ENCODE measurements at regions not wholly inside any gene's neighbourhood (a gene's known extent, or its start where the extent isn't known, plus 50 kb on each side); places are given as distances from the start of the nearest gene placed in this dataset.

DNA sequence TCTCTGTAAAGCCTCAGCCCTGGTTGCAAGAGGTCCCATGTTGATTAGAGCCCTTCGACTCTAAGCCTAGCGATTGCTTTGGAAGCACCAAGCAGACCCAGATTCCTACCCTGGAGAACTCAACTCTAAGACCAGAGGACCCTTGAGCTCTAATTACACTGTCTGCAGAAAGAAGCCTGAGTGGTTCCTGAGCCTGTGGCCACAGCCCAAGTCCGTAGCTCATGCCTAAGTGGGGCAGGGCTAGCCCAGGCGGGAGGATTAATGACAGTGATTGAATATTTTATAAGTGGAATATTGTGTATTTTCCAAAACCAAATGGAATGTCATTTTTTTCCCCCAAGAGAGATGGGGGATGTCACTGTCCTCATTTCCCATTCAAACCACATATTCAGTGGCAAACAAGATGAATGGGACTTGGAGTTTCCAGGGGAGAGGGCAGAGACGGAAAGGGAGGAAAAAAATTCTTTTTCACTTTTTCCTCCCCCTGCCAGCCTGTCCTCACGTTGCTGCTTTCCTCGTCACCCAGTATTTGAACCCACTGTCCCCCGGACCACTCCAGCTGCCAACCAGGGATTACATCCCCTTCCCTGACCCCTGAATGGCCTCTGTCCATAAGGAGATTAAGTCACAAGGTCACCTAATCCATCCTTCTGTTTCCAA, 79.6 kb upstream of the CTTNBP2NL start:
- Histone ChIP-seq H3F3A (ENCODE audit: insufficient read depth, low read depth) (no peaks in the 10 kb centered on the region), H2AFZ (no peak overlapping the region), H3K4me3 (no peak overlapping the region), H3K36me3 (ENCODE audit: low read depth) (no peaks in the 10 kb centered on the region), H3K9me3 (ENCODE audit: insufficient read depth, low read depth) (no peaks in the 10 kb centered on the region), H3K27me3 (ENCODE audit: insufficient read depth, low read depth) (peaks cover 98% of the 10 kb centered on the region), H3K4me1 (replicated peaks; ENCODE audit: insufficient read depth) (no peaks in the 10 kb centered on the region), H3K27ac (no peak overlapping the region), H3K4me2 (no peak overlapping the region), H3K9me2 (ENCODE audit: insufficient read depth) (no peaks in the 10 kb centered on the region), H4K20me1 (ENCODE audit: insufficient read depth) (no peaks in the 10 kb centered on the region; the same call in 1 of the 2 replicates), H3K79me2 (ENCODE audit: low read depth) (no peaks in the 10 kb centered on the region)
- ChIA-PET POLR2A (ENCODE audit: unreplicated experiment) (no interaction called here), CTCF (no interaction called here)
- no TSS peak for BruUV-seq (replicated peaks)
- TF ChIP-seq, protein P1, sequence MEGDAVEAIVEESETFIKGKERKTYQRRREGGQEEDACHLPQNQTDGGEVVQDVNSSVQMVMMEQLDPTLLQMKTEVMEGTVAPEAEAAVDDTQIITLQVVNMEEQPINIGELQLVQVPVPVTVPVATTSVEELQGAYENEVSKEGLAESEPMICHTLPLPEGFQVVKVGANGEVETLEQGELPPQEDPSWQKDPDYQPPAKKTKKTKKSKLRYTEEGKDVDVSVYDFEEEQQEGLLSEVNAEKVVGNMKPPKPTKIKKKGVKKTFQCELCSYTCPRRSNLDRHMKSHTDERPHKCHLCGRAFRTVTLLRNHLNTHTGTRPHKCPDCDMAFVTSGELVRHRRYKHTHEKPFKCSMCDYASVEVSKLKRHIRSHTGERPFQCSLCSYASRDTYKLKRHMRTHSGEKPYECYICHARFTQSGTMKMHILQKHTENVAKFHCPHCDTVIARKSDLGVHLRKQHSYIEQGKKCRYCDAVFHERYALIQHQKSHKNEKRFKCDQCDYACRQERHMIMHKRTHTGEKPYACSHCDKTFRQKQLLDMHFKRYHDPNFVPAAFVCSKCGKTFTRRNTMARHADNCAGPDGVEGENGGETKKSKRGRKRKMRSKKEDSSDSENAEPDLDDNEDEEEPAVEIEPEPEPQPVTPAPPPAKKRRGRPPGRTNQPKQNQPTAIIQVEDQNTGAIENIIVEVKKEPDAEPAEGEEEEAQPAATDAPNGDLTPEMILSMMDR (conservative IDR thresholded peaks at IDR 0.05), result no peak
- TF ChIP-seq EZH2 (IDR thresholded peaks at IDR 0.05; ENCODE audit: low read depth), result no peak
- intact Hi-C loops (cut with micrococcal nuclease; ENCODE audit: unreplicated experiment), result no loop called here
- DNase-seq, result no peak

DNA sequence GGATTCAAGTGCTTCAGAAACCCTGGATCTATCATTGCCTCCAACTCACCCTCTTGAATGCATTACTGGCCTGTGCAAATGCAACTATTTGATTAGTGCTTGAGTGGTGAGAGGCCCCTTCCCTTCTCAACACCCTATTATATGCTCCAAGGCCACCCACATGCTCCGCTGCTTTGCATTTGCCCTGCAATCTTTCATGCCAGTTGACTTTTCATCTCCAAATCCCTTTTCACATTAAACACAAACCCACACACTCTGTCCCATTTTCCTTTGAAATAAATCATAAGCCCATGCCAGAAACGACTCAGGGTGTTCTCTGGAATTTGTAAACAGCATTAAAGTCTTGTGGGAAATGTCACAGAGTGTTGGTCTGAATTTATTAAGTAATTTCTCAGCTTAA, 78.9 kb upstream of the CTTNBP2NL start:
- H3K27me3 ChIP-seq (ENCODE audit: insufficient read depth, low read depth), result peaks cover 98% of the 10 kb centered on the region
- intact Hi-C loops (cut with micrococcal nuclease; ENCODE audit: unreplicated experiment), result no loop called here

DNA sequence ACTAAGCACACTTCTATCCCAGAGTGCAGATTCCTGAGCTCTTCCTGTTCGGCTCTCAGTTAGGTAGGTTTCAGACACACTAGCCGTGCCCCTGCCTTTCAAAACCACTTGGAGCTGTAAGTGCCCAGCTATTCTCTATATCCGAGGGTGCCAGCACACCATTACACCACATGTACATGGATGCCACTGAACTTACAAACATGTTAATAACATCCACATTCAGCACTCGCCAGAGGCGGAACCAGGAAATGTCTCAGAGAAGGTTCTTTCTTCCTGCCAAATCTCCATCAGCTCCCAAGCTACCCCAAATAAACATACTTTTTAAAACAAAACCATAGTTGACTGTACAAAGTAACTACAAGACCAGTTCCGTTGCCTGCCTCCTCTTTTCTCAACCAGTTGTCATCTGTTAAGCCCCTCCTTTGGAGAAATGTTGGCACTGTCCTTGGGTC, 78.4 kb upstream of the CTTNBP2NL start:
- no TSS peak for BruUV-seq (replicated peaks)
- no peaks in the 10 kb centered on the region; the same call in 1 of the 2 replicates for H4K20me1 ChIP-seq (ENCODE audit: insufficient read depth)
- no peak overlapping the region for H3K4me3 ChIP-seq
- H3K9me3 ChIP-seq (ENCODE audit: insufficient read depth, low read depth), result no peaks in the 10 kb centered on the region
- no peaks in the 10 kb centered on the region for H3K79me2 ChIP-seq (ENCODE audit: low read depth)
- H3K27ac ChIP-seq, result no peak overlapping the region
- H3K4me2 ChIP-seq, result no peak overlapping the region
- no peaks in the 10 kb centered on the region for H3K9me2 ChIP-seq (ENCODE audit: insufficient read depth)
- DNase-seq, result no peak
- no peak overlapping the region for H2AFZ ChIP-seq
- peaks cover 98% of the 10 kb centered on the region for H3K27me3 ChIP-seq (ENCODE audit: insufficient read depth, low read depth)
- TF ChIP-seq, protein P1 (conservative IDR thresholded peaks at IDR 0.05), result no peak
- no peak for TF ChIP-seq EZH2 (IDR thresholded peaks at IDR 0.05; ENCODE audit: low read depth)
- CTCF ChIA-PET, result no interaction called here
- H3K4me1 ChIP-seq (replicated peaks; ENCODE audit: insufficient read depth), result no peaks in the 10 kb centered on the region
- H3F3A ChIP-seq (ENCODE audit: insufficient read depth, low read depth), result no peaks in the 10 kb centered on the region
- intact Hi-C loops (cut with micrococcal nuclease; ENCODE audit: unreplicated experiment), result no loop called here
- POLR2A ChIA-PET (ENCODE audit: unreplicated experiment), result no interaction called here
- H3K36me3 ChIP-seq (ENCODE audit: low read depth), result no peaks in the 10 kb centered on the region

More for the DNA sequence above, 78.9 kb upstream of the CTTNBP2NL start:
- H3K36me3 ChIP-seq (ENCODE audit: low read depth), result no peaks in the 10 kb centered on the region
- ChIA-PET POLR2A (ENCODE audit: unreplicated experiment) (no interaction called here), CTCF (no interaction called here)
- no peaks in the 10 kb centered on the region for H3K79me2 ChIP-seq (ENCODE audit: low read depth)
- H3K9me2 ChIP-seq (ENCODE audit: insufficient read depth), result no peaks in the 10 kb centered on the region
- no peak overlapping the region for H3K4me2 ChIP-seq
- no peaks in the 10 kb centered on the region for H3F3A ChIP-seq (ENCODE audit: insufficient read depth, low read depth)
- no TSS peak for BruUV-seq (replicated peaks)
- H4K20me1 ChIP-seq (ENCODE audit: insufficient read depth), result no peaks in the 10 kb centered on the region; the same call in 1 of the 2 replicates
- H3K27ac ChIP-seq, result no peak overlapping the region
- no peak overlapping the region for H2AFZ ChIP-seq
- no peaks in the 10 kb centered on the region for H3K9me3 ChIP-seq (ENCODE audit: insufficient read depth, low read depth)
- no peak for DNase-seq
- no peaks in the 10 kb centered on the region for H3K4me1 ChIP-seq (replicated peaks; ENCODE audit: insufficient read depth)
- H3K4me3 ChIP-seq, result no peak overlapping the region
- TF ChIP-seq, protein P1 (conservative IDR thresholded peaks at IDR 0.05), result no peak
- TF ChIP-seq EZH2 (IDR thresholded peaks at IDR 0.05; ENCODE audit: low read depth), result no peak
